Endothelial cell of umbilical vein (primary cell): ENCODE measurements at regions not wholly inside any gene's neighbourhood (a gene's known extent, or its start where the extent isn't known, plus 50 kb on each side); places are given as distances from the start of the nearest gene placed in this dataset.
"Not testable (repeated sequence)": the region's sequence is repeated elsewhere in the genome, so short reads cannot be mapped to it uniquely, and the experiment has no call there.

Experiments
- BruUV-seq: library from RNA; stranded (reverse); fragments of 400-500 nt; replicated peaks from 2 replicates; lab custom pipeline; 2021; lab: Mats Ljungman, UMichigan
- CTCF ChIA-PET: fragments of 300-600, 350-600 bp; sonication (Branson Sonifier 250); formaldehyde crosslinking; loops from one replicate; lab custom pipeline; 2021; ENCODE audit warnings: antibody characterized with exemption, inconsistent platforms; lab: Charles Lee
- POLR2A ChIA-PET: fragments of 300-600, 350-600 bp; sonication (Branson Sonifier 250); formaldehyde crosslinking; loops from one replicate; lab custom pipeline; 2021; ENCODE audit warnings: antibody characterized with exemption, inconsistent platforms; lab: Charles Lee
- DNase-seq: peaks from one replicate; pipeline ENCODE4 v3.0.0-alpha.2; 2011; ENCODE audit warnings: low read depth, low spot score
- FAIRE-seq: peaks from 2 replicates; lab custom pipeline; 2011; peaks lifted over from hg19 to GRCh38; lab: Jason Lieb, UNC
- H2AFZ ChIP-seq: 2 replicates; pipeline ENCODE4 v1.6.0; 2012; ENCODE audit warnings: low read depth, low read length, control low read depth, inconsistent platforms
- H3K27ac ChIP-seq: 2 replicates; pipeline ENCODE4 v1.5.1; 2011; ENCODE audit warnings: low read depth, mild to moderate bottlenecking, control low read depth, low read length, moderate library complexity; ENCODE audit not compliant: insufficient read depth
- H3K27me3 ChIP-seq, 2 experiments: 2 replicates each; pipeline versions ENCODE4 v1.6.0 to v1.6.1; 2011; ENCODE audit warnings: low read length in 2 of 2, mixed read lengths in 1 of 2; ENCODE audit not compliant: control insufficient read depth in 2 of 2, insufficient read depth in 2 of 2
- H3K36me3 ChIP-seq, 2 experiments: 2 replicates in 1 of 2; 3 replicates in 1 of 2; pipeline ENCODE4 v1.5.1; 2011; ENCODE audit warnings: low read length in 2 of 2, mild to moderate bottlenecking in 1 of 2, moderate library complexity in 1 of 2; ENCODE audit not compliant: control insufficient read depth in 2 of 2, insufficient read depth in 2 of 2; ENCODE audit errors: extremely low read depth in 1 of 2
- H3K4me1 ChIP-seq: 3 replicates; pipeline ENCODE4 v1.5.1; 2011; ENCODE audit warnings: mild to moderate bottlenecking, low read length; ENCODE audit not compliant: control insufficient read depth, insufficient read depth; ENCODE audit errors: extremely low read depth
- H3K4me2 ChIP-seq: 2 replicates; pipeline ENCODE4 v1.6.1; 2011; ENCODE audit warnings: low read length, control low read depth, mixed read lengths; ENCODE audit not compliant: insufficient read depth
- H3K4me3 ChIP-seq, 3 experiments: fragments of 200-600 bp in 1 of 3; sonication (generic), shearing (Covaris generic) in 1 of 3; replicated peaks in 1 of 3; 2 replicates each; pipeline ENCODE4 v1.5.1; 2011 to 2016; ENCODE audit warnings: control low read depth in 3 of 3, low read length in 3 of 3, mild to moderate bottlenecking in 2 of 3, inconsistent platforms in 1 of 3, low read depth in 1 of 3, moderate library complexity in 1 of 3; ENCODE audit not compliant: insufficient read depth in 1 of 3
- H3K79me2 ChIP-seq: 2 replicates; pipeline ENCODE4 v1.6.0; 2012; ENCODE audit warnings: low read length, inconsistent platforms; ENCODE audit not compliant: control insufficient read depth, insufficient read depth
- H3K9ac ChIP-seq: replicated peaks from 2 replicates; pipeline ENCODE3; 2011; ENCODE audit warnings: low read length, control low read depth; ENCODE audit not compliant: insufficient read depth; ENCODE audit errors: extremely low read depth
- H3K9me1 ChIP-seq: replicated peaks from 3 replicates; pipeline ENCODE4 v1.6.0; 2011; ENCODE audit warnings: mild to moderate bottlenecking, low read length; ENCODE audit not compliant: control insufficient read depth, insufficient read depth; ENCODE audit errors: extremely low read depth
- H3K9me3 ChIP-seq: replicated peaks from 2 replicates; pipeline ENCODE4 v1.5.1; 2012; ENCODE audit warnings: low read length, inconsistent platforms; ENCODE audit not compliant: control insufficient read depth, insufficient read depth
- H4K20me1 ChIP-seq: replicated peaks from 2 replicates; pipeline ENCODE3; 2011; ENCODE audit warnings: mild to moderate bottlenecking, low read length; ENCODE audit not compliant: control insufficient read depth, insufficient read depth; ENCODE audit errors: extremely low read depth
- dilution Hi-C: fragments of 300-500 bp; cut with MboI; formaldehyde crosslinking; loops from one replicate; pipeline ENCODE4 v1.15.0; 2019; ENCODE audit warnings: low sequenced_read_pairs; ENCODE audit not compliant: extremely low pct_ligation_motif_present
- intact Hi-C: fragments of 100-400 bp; cut with micrococcal nuclease; formaldehyde crosslinking; loops from one replicate; pipeline ENCODE4 v1.10.0; 2022

DNA sequence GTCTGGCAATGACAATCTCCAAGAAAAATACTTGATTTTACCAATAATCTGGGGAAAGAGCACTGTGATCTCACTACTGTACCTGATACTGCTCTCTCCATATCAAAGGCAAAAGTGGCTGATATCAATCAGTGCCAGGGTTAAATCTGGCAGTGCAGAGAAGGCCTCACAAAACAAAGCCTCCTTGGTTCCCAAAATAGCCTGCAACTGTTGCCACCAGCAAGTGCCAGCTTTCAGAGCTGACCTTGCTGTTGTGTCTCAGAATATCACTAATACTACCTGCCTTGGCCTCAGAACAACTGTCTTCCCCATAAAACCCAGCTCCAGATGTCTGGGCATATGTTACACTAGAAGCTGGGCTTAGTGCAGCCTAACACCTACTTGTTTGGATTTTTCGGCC is 738.6 kb downstream of the CDY1 start:
- POLR2A ChIA-PET, H3K4me2 ChIP-seq, H3K36me3 ChIP-seq, H3K27ac ChIP-seq, H2AFZ ChIP-seq, H3K9me1 ChIP-seq, intact Hi-C loops, H3K79me2 ChIP-seq, DNase-seq, dilution Hi-C loops, H3K4me1 ChIP-seq, BruUV-seq, H3K9ac ChIP-seq, FAIRE-seq, H3K27me3 ChIP-seq, CTCF ChIA-PET, H3K4me3 ChIP-seq, H3K9me3 ChIP-seq, H4K20me1 ChIP-seq: not testable (repeated sequence)

DNA sequence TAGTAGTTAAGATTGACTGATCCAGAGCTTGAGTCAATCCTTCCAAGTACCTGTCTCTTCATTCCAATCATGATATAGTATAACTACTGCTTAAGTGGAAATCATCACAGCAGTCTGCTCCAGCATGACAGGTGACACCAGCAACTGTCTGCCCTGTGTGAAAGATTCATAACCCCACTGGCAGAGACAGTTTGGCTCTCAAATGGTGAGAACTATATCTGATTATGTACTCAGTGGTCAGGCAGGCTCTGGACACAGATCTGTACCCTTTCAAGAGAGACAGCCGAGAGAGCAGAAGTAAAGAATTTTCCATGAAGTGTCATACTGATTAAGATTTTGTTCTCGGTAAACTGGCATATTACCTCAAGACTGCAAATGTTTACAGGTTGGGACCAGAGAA is 741.5 kb downstream of the CDY1 start:
- H4K20me1 ChIP-seq, H3K4me3 ChIP-seq, H3K9ac ChIP-seq, FAIRE-seq, H3K4me2 ChIP-seq, H3K9me1 ChIP-seq, H3K27me3 ChIP-seq, CTCF ChIA-PET, H3K36me3 ChIP-seq, H3K9me3 ChIP-seq, BruUV-seq, POLR2A ChIA-PET, dilution Hi-C loops, DNase-seq, intact Hi-C loops, H3K4me1 ChIP-seq, H3K79me2 ChIP-seq, H2AFZ ChIP-seq, H3K27ac ChIP-seq: not testable (repeated sequence)

DNA sequence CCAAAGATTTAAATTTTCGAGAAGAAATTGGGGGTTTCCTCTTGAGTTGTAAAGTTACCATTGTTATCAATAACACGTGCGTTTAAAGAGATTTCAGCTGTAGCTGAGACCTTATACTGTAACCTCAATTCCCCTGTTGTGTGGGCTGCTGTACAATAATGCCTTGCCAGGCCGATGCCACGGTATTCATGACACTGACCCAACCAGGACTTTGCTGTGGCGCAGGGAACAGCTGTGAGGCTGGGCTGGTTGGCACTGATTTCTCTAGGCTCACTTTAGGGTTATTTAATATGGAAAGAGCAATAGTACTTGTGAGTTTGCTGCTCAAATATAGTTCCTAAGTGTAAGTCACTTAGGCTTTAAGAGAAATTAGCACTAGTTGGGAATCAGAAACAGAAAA is 744.2 kb downstream of the CDY1 start:
- H3K4me1 ChIP-seq, BruUV-seq, CTCF ChIA-PET, H3K4me2 ChIP-seq, intact Hi-C loops, H3K27me3 ChIP-seq, H3K36me3 ChIP-seq, H3K79me2 ChIP-seq, H3K4me3 ChIP-seq, H3K9me1 ChIP-seq, H3K9ac ChIP-seq, H4K20me1 ChIP-seq, H3K27ac ChIP-seq, H3K9me3 ChIP-seq, POLR2A ChIA-PET, dilution Hi-C loops, FAIRE-seq, H2AFZ ChIP-seq, DNase-seq: not testable (repeated sequence)

DNA sequence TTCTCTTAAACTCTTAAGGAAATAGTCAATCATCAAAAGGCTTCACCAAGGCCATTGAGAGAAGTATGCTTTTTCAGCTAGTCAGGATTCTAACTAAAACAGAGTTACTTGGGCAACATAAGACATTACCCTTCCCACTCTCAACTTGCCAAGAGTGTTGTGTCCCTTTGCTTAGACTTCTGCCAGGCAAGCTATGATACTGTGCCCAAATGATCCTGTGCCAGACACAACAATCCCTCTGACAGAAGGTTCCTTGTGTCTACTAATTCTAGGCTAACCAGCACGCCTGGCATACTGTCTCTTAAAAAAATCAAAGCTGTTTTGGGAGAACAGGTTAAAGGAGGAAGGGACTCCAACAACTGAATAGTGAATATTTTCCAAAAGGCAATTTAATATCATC is 750.6 kb downstream of the CDY1 start:
- H3K9me1 ChIP-seq, H3K9me3 ChIP-seq, FAIRE-seq, H3K9ac ChIP-seq, H3K79me2 ChIP-seq, H3K4me2 ChIP-seq, H3K27me3 ChIP-seq, BruUV-seq, CTCF ChIA-PET, intact Hi-C loops, POLR2A ChIA-PET, H3K4me1 ChIP-seq, H4K20me1 ChIP-seq, H2AFZ ChIP-seq, DNase-seq, H3K27ac ChIP-seq, dilution Hi-C loops, H3K4me3 ChIP-seq, H3K36me3 ChIP-seq: not testable (repeated sequence)
